ENCODE measurements at regions not wholly inside any gene's neighbourhood (a gene's known extent, or its start where the extent isn't known, plus 50 kb on each side); places are given as distances from the start of the nearest gene placed in this dataset.
"Not testable (repeated sequence)": the region's sequence is repeated elsewhere in the genome, so short reads cannot be mapped to it uniquely, and the experiment has no call there.

DNA sequence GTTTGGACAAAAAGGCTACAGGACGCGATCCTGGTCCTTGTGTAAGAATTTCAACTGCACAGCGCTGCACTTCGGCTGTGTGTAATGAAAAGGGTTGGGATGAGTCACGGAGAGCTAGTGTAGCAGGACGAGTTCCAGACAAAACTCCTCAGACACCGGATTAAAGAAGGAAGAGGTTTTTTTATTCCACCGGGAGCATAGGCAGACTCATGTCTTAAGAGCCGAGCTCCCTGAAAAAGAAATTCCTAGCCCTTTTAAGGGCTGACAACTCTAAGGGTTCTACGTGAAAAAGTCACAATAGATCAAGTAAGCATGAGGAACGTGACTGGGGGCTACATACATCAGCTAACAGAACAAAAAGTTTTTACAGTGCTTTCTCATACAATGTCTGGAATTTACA is 54.8 kb upstream of the FAM90A1 start:
- ATAC-seq; H3K9me3 ChIP-seq; H3K27ac ChIP-seq; H3K27me3 ChIP-seq; intact Hi-C loops (cut with DNase I); DNase-seq; H3K4me3 ChIP-seq; H3K36me3 ChIP-seq; H3K4me1 ChIP-seq: not testable (repeated sequence)
- WGBS, 4 donors: 30 to 52% (median 33%) methylated on average over 10 to 11 of the region's 11 CpGs

GRCh38 chr12:8285681-8286080 is 58.3 kb upstream of the FAM90A1 start:
- H3K4me1 ChIP-seq; intact Hi-C loops (cut with DNase I); ATAC-seq; H3K9me3 ChIP-seq; DNase-seq; H3K27me3 ChIP-seq; H3K4me3 ChIP-seq; H3K36me3 ChIP-seq; H3K27ac ChIP-seq: not testable (repeated sequence)
- 85 to 91% (median 86%) methylated on average over 9 to 10 of the region's 10 CpGs for WGBS, 4 donors

- ATAC-seq; DNase-seq; H3K4me1 ChIP-seq; H3K27me3 ChIP-seq; H3K36me3 ChIP-seq; intact Hi-C loops (cut with DNase I); H3K9me3 ChIP-seq; H3K4me3 ChIP-seq; H3K27ac ChIP-seq: not testable (repeated sequence)
- WGBS, 4 donors: 66 to 82% (median 77%) methylated on average over 11 of the region's 11 CpGs
Observed at GRCh38 chr12:8291764-8292163, 64.3 kb upstream of the FAM90A1 start.

GRCh38 chr12:8294662-8295061 is 67.2 kb upstream of the FAM90A1 start:
- intact Hi-C loops (cut with DNase I); H3K36me3 ChIP-seq; H3K4me1 ChIP-seq; ATAC-seq; H3K9me3 ChIP-seq; H3K27me3 ChIP-seq; H3K4me3 ChIP-seq; H3K27ac ChIP-seq; DNase-seq: not testable (repeated sequence)
- WGBS, 4 donors: 75 to 80% (median 79%) methylated on average over 6 of the region's 7 CpGs

DNA sequence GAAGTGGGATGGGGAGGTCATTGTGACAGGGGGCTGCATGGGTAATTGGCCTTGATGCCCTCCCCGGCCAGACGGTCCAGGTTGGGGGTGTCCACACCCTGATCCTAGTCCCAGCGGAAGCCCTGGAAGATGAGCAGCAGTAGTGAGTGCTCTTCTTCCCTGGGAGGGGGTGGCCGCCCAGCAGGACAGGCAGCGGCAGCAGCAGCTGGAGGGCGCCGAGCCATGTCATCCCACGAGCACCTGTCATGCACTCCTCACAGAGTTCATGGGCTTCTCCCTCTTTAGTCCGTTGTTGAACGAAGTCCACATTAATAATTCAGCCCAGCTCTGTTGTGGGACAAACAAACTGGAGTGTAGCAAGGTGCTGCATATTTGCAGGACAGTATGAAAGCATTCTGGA is 81.2 kb upstream of the FAM90A1 start:
- H3K4me3 ChIP-seq; H3K9me3 ChIP-seq; H3K36me3 ChIP-seq; H3K4me1 ChIP-seq; intact Hi-C loops (cut with DNase I); ATAC-seq; DNase-seq; H3K27ac ChIP-seq; H3K27me3 ChIP-seq: not testable (repeated sequence)
- 47 to 70% (median 50%) methylated on average over 5 to 10 of the region's 10 CpGs for WGBS, 4 donors

- H3K4me1 ChIP-seq; intact Hi-C loops (cut with DNase I): not testable (repeated sequence)
- 86 to 98% (median 94%) methylated on average over 4 of the region's 4 CpGs for WGBS, 4 donors
Observed at GRCh38 chr12:8315997-8316396, 88.6 kb upstream of the FAM90A1 start.

DNA sequence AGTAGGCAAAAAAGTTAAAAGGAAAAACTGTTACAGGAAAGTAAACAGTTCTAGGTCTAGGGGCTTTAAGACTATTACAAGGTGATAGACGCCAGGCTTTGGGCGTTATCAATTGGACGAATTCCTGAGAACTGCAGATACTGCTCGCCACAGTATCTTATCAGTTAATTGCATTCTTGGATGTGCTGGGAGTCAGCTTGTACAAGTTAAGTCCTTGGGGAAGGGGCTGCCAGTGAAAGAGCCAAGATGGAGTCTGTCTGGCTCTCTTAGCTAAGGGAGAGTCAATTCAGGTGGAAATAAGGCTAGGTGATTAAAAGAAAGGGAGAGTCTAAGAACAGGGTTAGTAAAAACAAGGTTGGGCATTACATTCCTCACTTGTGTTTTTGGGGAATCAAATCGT is 90.3 kb upstream of the FAM90A1 start:
- intact Hi-C loops (cut with DNase I): not testable (repeated sequence)

More at GRCh38 chr12:8315997-8316396, 88.6 kb upstream of the FAM90A1 start:
- not testable (repeated sequence) for H3K27ac ChIP-seq, H3K9me3 ChIP-seq, H3K27me3 ChIP-seq, H3K4me3 ChIP-seq, ATAC-seq, H3K36me3 ChIP-seq, DNase-seq

GRCh38 chr12:8320251-8320730 is 92.9 kb upstream of the FAM90A1 start:
- H3K9me3 ChIP-seq; H3K36me3 ChIP-seq; DNase-seq; intact Hi-C loops (cut with DNase I); H3K4me1 ChIP-seq; H3K27ac ChIP-seq; H3K27me3 ChIP-seq; ATAC-seq: not testable (repeated sequence)
- WGBS, 4 donors: 33 to 50% (median 36%) methylated on average over 11 of the region's 11 CpGs
- H3K4me3 ChIP-seq: peak overlapping the region in 1 of 12 donors; percentile 12

More for the DNA sequence above, 90.3 kb upstream of the FAM90A1 start:
- not testable (repeated sequence) for H3K4me3 ChIP-seq, H3K36me3 ChIP-seq, H3K27me3 ChIP-seq, ATAC-seq, DNase-seq, H3K4me1 ChIP-seq, H3K27ac ChIP-seq, H3K9me3 ChIP-seq
- 19 to 24% (median 20%) methylated on average over 5 of the region's 5 CpGs for WGBS, 4 donors

DNA sequence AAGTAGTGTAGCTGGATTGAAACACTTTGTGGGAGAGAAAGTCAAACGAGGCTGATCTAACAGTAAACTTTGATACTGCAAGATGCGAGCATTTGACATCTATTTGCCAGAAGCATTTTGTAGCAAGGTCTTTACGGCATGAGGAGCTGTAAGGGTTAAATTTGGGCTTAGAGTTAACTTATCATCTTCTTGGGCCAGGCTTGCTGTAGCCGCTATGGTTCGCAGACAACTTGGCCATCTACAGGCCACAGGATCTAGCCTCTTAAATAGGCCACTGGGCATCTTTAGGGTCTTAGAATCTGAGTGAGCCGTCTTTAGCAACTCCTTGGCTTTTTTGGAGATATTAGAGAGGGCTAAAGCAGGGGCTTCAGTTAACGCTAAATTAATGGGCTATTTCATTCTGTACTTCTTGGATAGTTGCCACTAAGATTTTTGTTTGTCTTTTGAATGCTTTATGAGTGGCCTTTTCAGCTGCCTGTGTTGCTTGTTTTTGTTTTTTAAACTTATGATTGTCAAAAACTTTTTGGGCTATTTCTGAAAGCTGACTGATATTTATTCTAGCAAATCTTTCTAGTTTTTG is 93.5 kb upstream of the FAM90A1 start:
- H3K9me3 ChIP-seq; ATAC-seq; H3K36me3 ChIP-seq; intact Hi-C loops (cut with DNase I); H3K4me1 ChIP-seq; DNase-seq; H3K27me3 ChIP-seq; H3K27ac ChIP-seq; H3K4me3 ChIP-seq: not testable (repeated sequence)
- 46 to 52% (median 49%) methylated on average over 7 of the region's 7 CpGs for WGBS, 4 donors

DNA sequence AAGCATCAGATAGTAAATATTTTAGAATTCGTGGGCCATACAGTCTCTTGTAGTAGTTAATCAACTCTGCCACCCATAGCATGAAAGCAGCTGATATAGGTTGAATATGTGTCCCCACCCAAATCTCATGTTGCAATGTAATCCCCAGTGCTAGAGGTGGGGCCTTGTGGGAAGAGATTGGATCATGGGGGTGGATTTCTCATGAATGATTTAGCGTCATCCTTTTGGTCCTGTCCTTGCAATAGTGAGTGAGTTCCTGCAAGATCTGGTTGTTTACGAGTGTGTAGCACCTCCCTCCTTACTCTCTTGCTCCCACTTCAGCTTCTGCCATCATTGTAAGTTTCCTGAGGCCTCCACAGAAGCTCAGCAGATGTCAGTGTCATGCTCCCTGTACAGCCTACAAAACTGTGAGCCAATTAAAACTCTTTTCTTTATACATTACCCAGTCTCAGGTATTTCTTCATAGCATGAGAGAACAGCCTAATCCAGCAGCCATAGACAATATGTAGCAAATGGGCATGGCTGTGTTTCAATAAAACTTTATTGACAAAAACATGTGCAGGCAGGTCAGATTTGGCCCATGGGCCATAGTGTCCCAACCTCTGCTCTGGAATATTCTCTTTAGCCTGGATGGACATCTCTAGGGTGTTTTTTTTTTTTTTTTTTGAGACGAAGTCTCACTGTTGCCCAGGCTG is 97.9 kb upstream of the FAM90A1 start:
- H3K27ac ChIP-seq; H3K27me3 ChIP-seq; H3K4me1 ChIP-seq; H3K36me3 ChIP-seq; intact Hi-C loops (cut with DNase I); ATAC-seq; DNase-seq; H3K4me3 ChIP-seq: not testable (repeated sequence)
- H3K9me3 ChIP-seq: peaks cover 0 to 13% (median 5%) of the 10 kb centered on the region in 12 donors
- 63 to 77% (median 69%) methylated on average over 3 to 4 of the region's 4 CpGs for WGBS, 4 donors

DNA sequence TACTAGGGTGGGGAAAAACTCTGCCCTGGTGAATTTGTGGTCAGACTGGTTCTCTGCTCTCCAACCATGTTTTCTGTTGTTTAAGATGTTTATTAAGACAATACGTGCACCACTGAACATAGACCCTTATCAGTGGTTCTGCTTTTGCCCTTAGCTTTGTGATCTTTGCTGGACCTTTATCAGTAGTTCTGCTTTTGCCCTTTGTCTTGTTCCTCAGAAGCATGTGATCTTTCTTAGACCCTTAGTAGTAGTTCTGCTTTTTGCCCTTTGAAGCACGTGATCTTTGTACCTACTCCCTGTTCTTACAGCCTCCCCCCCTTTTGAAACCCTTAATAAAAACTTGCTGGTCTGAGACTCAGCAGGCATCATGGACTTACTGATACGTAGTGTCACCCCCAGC is 101.4 kb upstream of the FAM90A1 start:
- ATAC-seq; H3K27ac ChIP-seq; intact Hi-C loops (cut with DNase I); H3K4me1 ChIP-seq; DNase-seq; H3K36me3 ChIP-seq; H3K4me3 ChIP-seq; H3K27me3 ChIP-seq: not testable (repeated sequence)
- WGBS, 4 donors: 75 to 89% (median 82%) methylated on average over 3 of the region's 3 CpGs
- H3K9me3 ChIP-seq: peaks cover 0 to 13% (median 5%) of the 10 kb centered on the region in 12 donors
